GM12878 (cell line): ENCODE measurements at regions not wholly inside any gene's neighbourhood (a gene's known extent, or its start where the extent isn't known, plus 50 kb on each side); places are given as distances from the start of the nearest gene placed in this dataset.

Experiments used
- ATAC-seq: fragments of 200-7000 bp; cut with Tn5 transposase; 3 replicates; pipeline ENCODE4 v1.9.1; 2020; ENCODE audit warnings: mild to moderate bottlenecking, moderate library complexity
- BruUV-seq: library from RNA; stranded (reverse); fragments of 400-500 nt; replicated peaks from 2 replicates; lab custom pipeline; 2021; lab: Mats Ljungman, UMichigan
- CTCF ChIA-PET: fragments of 300-600 bp; sonication (Branson Sonifier 250); formaldehyde crosslinking; extraction: SDS; loops from one replicate; lab custom pipeline; 2021; ENCODE audit warnings: inconsistent platforms; lab: Yijun Ruan, JAX
- POLR2A ChIA-PET: fragments of 350-600 bp; formaldehyde crosslinking; extraction: SDS; loops from one replicate; lab custom pipeline; 2021; ENCODE audit warnings: inconsistent platforms; lab: Charles Lee
- RAD21 ChIA-PET: fragments of 300-600 bp; sonication (Branson Sonifier 250); formaldehyde crosslinking; loops from one replicate; lab custom pipeline; 2023; ENCODE audit warnings: antibody characterized with exemption; ENCODE audit not compliant: unreplicated experiment; lab: Charles Lee
- SMC1A ChIA-PET: fragments of 300-600 bp; sonication (Branson Sonifier 250); formaldehyde crosslinking; loops from one replicate; lab custom pipeline; 2023; ENCODE audit not compliant: unreplicated experiment, uncharacterized antibody; lab: Charles Lee
- DNase-seq: peaks from one replicate; pipeline ENCODE4 v3.0.0-alpha.2; 2011; ENCODE audit warnings: low read depth, low spot score
- FAIRE-seq: peaks from 3 replicates; lab custom pipeline; 2011; peaks lifted over from hg19 to GRCh38; lab: Jason Lieb, UNC
- H2AFZ ChIP-seq: 2 replicates; pipeline ENCODE4 v1.6.0; 2011; ENCODE audit warnings: low read depth, low read length, control low read depth; ENCODE audit not compliant: control insufficient read depth
- H3K27ac ChIP-seq: 2 replicates; pipeline ENCODE4 v1.5.1; 2011; ENCODE audit warnings: control low read depth; ENCODE audit not compliant: control insufficient read depth, insufficient read depth
- H3K27me3 ChIP-seq, 2 experiments: replicated peaks in 1 of 2; 2 replicates each; pipeline versions ENCODE4 v1.6.0 to v1.6.1; 2011; ENCODE audit warnings: low read length in 1 of 2; ENCODE audit not compliant: control insufficient read depth in 2 of 2, insufficient read depth in 2 of 2
- H3K36me3 ChIP-seq, 2 experiments: 2 replicates each; pipeline ENCODE4 v1.5.1; 2011; ENCODE audit warnings: low read length in 1 of 2; ENCODE audit not compliant: control insufficient read depth in 2 of 2, insufficient read depth in 2 of 2
- H3K4me1 ChIP-seq: 2 replicates; pipeline ENCODE4 v1.6.1; 2011; ENCODE audit warnings: mild to moderate bottlenecking, low read length, moderate library complexity, mixed read lengths; ENCODE audit not compliant: control insufficient read depth, insufficient read depth
- H3K4me2 ChIP-seq: 2 replicates; pipeline ENCODE4 v1.6.0; 2011; ENCODE audit warnings: control low read depth; ENCODE audit not compliant: control insufficient read depth, insufficient read depth
- H3K4me3 ChIP-seq: fragments of 200-600 bp; sonication (generic); 2 replicates; pipeline ENCODE4 v1.5.1; 2016
- H3K79me2 ChIP-seq: 2 replicates; pipeline ENCODE4 v1.6.0; 2011; ENCODE audit warnings: low read length; ENCODE audit not compliant: control insufficient read depth, insufficient read depth
- H3K9ac ChIP-seq: 2 replicates; pipeline ENCODE4 v1.8.0; 2011; ENCODE audit warnings: low read length, control low read depth, mixed read lengths; ENCODE audit not compliant: control insufficient read depth, insufficient read depth
- H3K9me3 ChIP-seq: replicated peaks from 3 replicates; pipeline ENCODE4 v1.5.1; 2011; ENCODE audit warnings: mild to moderate bottlenecking, low read length; ENCODE audit not compliant: control insufficient read depth, insufficient read depth
- H4K20me1 ChIP-seq: 2 replicates; pipeline ENCODE4 v1.6.0; 2011; ENCODE audit not compliant: control insufficient read depth, insufficient read depth
- BACH1 ChIP-seq: fragments of 450-650 bp; IDR thresholded peaks from 2 replicates; pipeline ENCODE4 v1.6.1; 2017; ENCODE audit warnings: mild to moderate bottlenecking, borderline replicate concordance
- CBX3 ChIP-seq: fragments of 200-600 bp; sonication (generic); IDR thresholded peaks from 2 replicates; pipeline ENCODE4 v1.6.1; 2016; ENCODE audit warnings: low read depth, borderline replicate concordance
- CTCF ChIP-seq, 3 experiments: IDR thresholded peaks in 2 of 3; conservative IDR thresholded peaks in 1 of 3; 2 replicates each; pipeline ENCODE4 v1.5.1; 2011; ENCODE audit warnings: low read depth in 3 of 3, low read length in 3 of 3, mild to moderate bottlenecking in 3 of 3, control low read depth in 2 of 3, moderate library complexity in 2 of 3, inconsistent platforms in 1 of 3, mixed read lengths in 1 of 3; ENCODE audit not compliant: control insufficient read depth in 2 of 3, insufficient read depth in 1 of 3; ENCODE audit errors: extremely low read depth in 1 of 3
- FOS ChIP-seq: IDR thresholded peaks from 3 replicates; pipeline ENCODE4 v1.6.1; 2011; ENCODE audit warnings: borderline replicate concordance; ENCODE audit not compliant: insufficient read length; ENCODE audit errors: extremely low read depth
- MEF2B ChIP-seq: fragments of 450-650 bp; IDR thresholded peaks from 2 replicates; pipeline ENCODE4 v1.6.1; 2018; ENCODE audit warnings: mild to moderate bottlenecking, moderate library complexity; ENCODE audit not compliant: partially characterized antibody, poor library complexity, severe bottlenecking
- NFXL1 ChIP-seq: fragments of 450-650 bp; IDR thresholded peaks from 2 replicates; pipeline ENCODE4 v1.6.1; 2017; ENCODE audit warnings: antibody characterized with exemption, mild to moderate bottlenecking, borderline replicate concordance
- NFYA ChIP-seq: IDR thresholded peaks from 2 replicates; pipeline ENCODE4 v1.6.1; 2011; ENCODE audit warnings: low read depth, mild to moderate bottlenecking, low read length, improper control_type of control experiment, borderline replicate concordance
- NFYB ChIP-seq: IDR thresholded peaks from 2 replicates; pipeline ENCODE4 v1.6.1; 2011; ENCODE audit warnings: low read depth, mild to moderate bottlenecking, low read length, improper control_type of control experiment, moderate library complexity; ENCODE audit not compliant: insufficient read depth
- NR2C2 ChIP-seq: IDR thresholded peaks from 2 replicates; pipeline ENCODE4 v1.6.1; 2011; ENCODE audit warnings: borderline replicate concordance, low read depth; ENCODE audit not compliant: control insufficient read depth, insufficient read length
- PAX8 ChIP-seq: fragments of 450-650 bp; IDR thresholded peaks from 2 replicates; pipeline ENCODE4 v1.6.1; 2017; ENCODE audit warnings: mild to moderate bottlenecking, moderate library complexity
- PRDM15 ChIP-seq: fragments of 450-650 bp; formaldehyde crosslinking; IDR thresholded peaks from 2 replicates; pipeline ENCODE4 v1.4.0; 2020; ENCODE audit warnings: mild to moderate bottlenecking, moderate library complexity
- RELA ChIP-seq: fragments of 450-650 bp; IDR thresholded peaks from 2 replicates; pipeline ENCODE4 v1.8.0; 2014; ENCODE audit warnings: borderline replicate concordance; ENCODE audit not compliant: partially characterized antibody
- RFX5 ChIP-seq: IDR thresholded peaks from 2 replicates; pipeline ENCODE4 v1.6.1; 2011; ENCODE audit warnings: low read depth, low read length, improper control_type of control experiment
- SMARCA5 ChIP-seq: fragments of 450-650 bp; IDR thresholded peaks from 2 replicates; pipeline ENCODE4 v1.6.1; 2017; ENCODE audit warnings: mild to moderate bottlenecking
- ZBTB11 ChIP-seq: fragments of 450-650 bp; formaldehyde crosslinking; IDR thresholded peaks from 2 replicates; pipeline ENCODE4 v1.5.0; 2022; ENCODE audit warnings: mild to moderate bottlenecking, missing genetic modification characterization
- WGBS: methylation state at CpG from one replicate; pipeline ENCODE4 v1.1.6; 2016; ENCODE audit warnings: low lambda C conversion rate; ENCODE audit not compliant: insufficient replicate concordance, insufficient coverage; ENCODE audit errors: missing lambda C conversion rate; 5-methylcytosine and 5-hydroxymethylcytosine counted together
- in situ Hi-C: fragments of 300-500 bp; cut with MboI; formaldehyde crosslinking; loops from 9 replicates; pipeline ENCODE4 v1.14.3; 2018; ENCODE audit warnings: mixed read lengths
- intact Hi-C: fragments of 100-400 bp; cut with micrococcal nuclease; formaldehyde crosslinking; loops from one replicate; pipeline ENCODE4 v1.14.2; 2022; ENCODE audit not compliant: unreplicated experiment

- intact Hi-C loops (no loop called here), in situ Hi-C loops (no loop called here)
- Histone ChIP-seq H3K4me3 (no peak overlapping the region), H3K9me3 (no peaks in the 10 kb centered on the region), H3K27ac (no peak overlapping the region), H3K9ac (no peak overlapping the region), H3K4me2 (no peak overlapping the region), H3K79me2 (no peaks in the 10 kb centered on the region), H4K20me1 (no peaks in the 10 kb centered on the region), H3K36me3 (no peaks in the 10 kb centered on the region), H3K4me1 (no peaks in the 10 kb centered on the region), H2AFZ (no peak overlapping the region), H3K27me3 (no peaks in the 10 kb centered on the region)
- DNase-seq, result no peak
- CTCF ChIA-PET, result no interaction called here
- RAD21 ChIA-PET, result no interaction called here
- FAIRE-seq, result no peak
- POLR2A ChIA-PET, result no interaction called here
- ATAC-seq, result no peak
- SMC1A ChIA-PET, result no interaction called here
- WGBS, result 22% methylated on average over 5 of the region's 5 CpGs
- no TSS peak for BruUV-seq
- TF ChIP-seq CTCF (IDR thresholded peaks at IDR 0.05 in 2 of 3, conservative IDR thresholded peaks at IDR 0.05 in 1 of 3; ENCODE audit: control insufficient read depth in 2 of 3, extremely low read depth in 1 of 3, insufficient read depth in 1 of 3, low read depth in 3 of 3, low read length in 3 of 3), result no peak
- TF ChIP-seq BACH1, result no peak
- no peak for TF ChIP-seq PAX8
- no peak for TF ChIP-seq CBX3
- TF ChIP-seq ZBTB11 (CRISPR knock-in tag), result no peak
- no peak for TF ChIP-seq NFYA
- TF ChIP-seq MEF2B, result no peak
- TF ChIP-seq RELA, result no peak
- no peak for TF ChIP-seq FOS
- TF ChIP-seq NFXL1, result no peak
- no peak for TF ChIP-seq PRDM15
- TF ChIP-seq SMARCA5, result no peak
- TF ChIP-seq NR2C2, result no peak
- TF ChIP-seq NFYB, result no peak
- TF ChIP-seq RFX5, result no peak
Observed at GRCh38 chr3:70863049-70863448, 550.6 kb upstream of the MDFIC2 start.
